IPS DF 6.9 (cell line): ENCODE measurements at regions not wholly inside any gene's neighbourhood (a gene's known extent, or its start where the extent isn't known, plus 50 kb on each side); places are given as distances from the start of the nearest gene placed in this dataset.

ENCODE experiments used
- DNase-seq: peaks from one replicate; pipeline ENCODE4 v3.0.0-alpha.2; 2013; ENCODE audit warnings: low read depth, low spot score
- H3K27ac ChIP-seq: one replicate; pipeline ENCODE4 v1.5.1; 2013; ENCODE audit warnings: low read length, control low read depth
- H3K27me3 ChIP-seq: 2 replicates; pipeline ENCODE4 v1.6.1; 2013; ENCODE audit warnings: mild to moderate bottlenecking, low read length; ENCODE audit not compliant: control insufficient read depth, insufficient read depth
- H3K36me3 ChIP-seq: 2 replicates; pipeline ENCODE4 v1.6.1; 2013; ENCODE audit warnings: low read length; ENCODE audit not compliant: control insufficient read depth, insufficient read depth
- H3K4me1 ChIP-seq: 2 replicates; pipeline ENCODE4 v1.6.1; 2013; ENCODE audit warnings: low read length; ENCODE audit not compliant: control insufficient read depth, insufficient read depth
- H3K4me3 ChIP-seq: 2 replicates; pipeline ENCODE4 v1.5.1; 2013; ENCODE audit warnings: mild to moderate bottlenecking, low read length
- H3K9me3 ChIP-seq: 2 replicates; pipeline ENCODE4 v1.6.1; 2013; ENCODE audit warnings: low read length, inconsistent platforms; ENCODE audit not compliant: control insufficient read depth, insufficient read depth
- WGBS: extraction: QIAGEN DNeasy Blood & Tissue Kit; methylation state at CpG from one replicate; pipeline ENCODE4 v1.1.7; 2013; ENCODE audit warnings: mixed read lengths, missing lambda C conversion rate; ENCODE audit not compliant: insufficient read length, insufficient coverage; 5-methylcytosine and 5-hydroxymethylcytosine counted together

GRCh38 chr15:97567411-97567810 lies 393.1 kb upstream of the ARRDC4 start:
- Histone ChIP-seq H3K36me3 (no peaks in the 10 kb centered on the region), H3K27me3 (no peaks in the 10 kb centered on the region), H3K9me3 (no peaks in the 10 kb centered on the region), H3K4me3 (no peak overlapping the region), H3K4me1 (no peaks in the 10 kb centered on the region), H3K27ac (no peak overlapping the region)
- no peak for DNase-seq
- no CpG with 5 or more reads among the region's 1 CpG for WGBS

- Histone ChIP-seq H3K36me3 (no peaks in the 10 kb centered on the region), H3K27ac (no peak overlapping the region), H3K4me1 (no peaks in the 10 kb centered on the region), H3K27me3 (no peaks in the 10 kb centered on the region), H3K4me3 (no peak overlapping the region), H3K9me3 (no peaks in the 10 kb centered on the region)
- WGBS = no CpG with 5 or more reads among the region's 5 CpGs
- DNase-seq = no peak
Measured at GRCh38 chr15:97576929-97577645, 383.4 kb upstream of the ARRDC4 start.

GRCh38 chr15:97585408-97585807 lies 375.1 kb upstream of the ARRDC4 start:
- no CpG with 5 or more reads among the region's 10 CpGs for WGBS
- H3K9me3 ChIP-seq = no peaks in the 10 kb centered on the region
- no peaks in the 10 kb centered on the region for H3K4me1 ChIP-seq
- no peak for DNase-seq
- H3K27me3 ChIP-seq = no peaks in the 10 kb centered on the region
- H3K4me3 ChIP-seq = no peak overlapping the region
- no peaks in the 10 kb centered on the region for H3K36me3 ChIP-seq
- H3K27ac ChIP-seq = no peak overlapping the region

GRCh38 chr15:97592778-97593177 lies 367.7 kb upstream of the ARRDC4 start:
- no peak overlapping the region for H3K4me3 ChIP-seq
- no peak overlapping the region for H3K27ac ChIP-seq
- H3K9me3 ChIP-seq = no peaks in the 10 kb centered on the region
- H3K36me3 ChIP-seq = no peaks in the 10 kb centered on the region
- WGBS = no CpG with 5 or more reads among the region's 4 CpGs
- H3K4me1 ChIP-seq = no peaks in the 10 kb centered on the region
- no peak for DNase-seq
- no peaks in the 10 kb centered on the region for H3K27me3 ChIP-seq

GRCh38 chr15:97597801-97598200 lies 362.7 kb upstream of the ARRDC4 start:
- no peaks in the 10 kb centered on the region for H3K4me1 ChIP-seq
- no peaks in the 10 kb centered on the region for H3K36me3 ChIP-seq
- no peak overlapping the region for H3K4me3 ChIP-seq
- DNase-seq = no peak
- no peak overlapping the region for H3K27ac ChIP-seq
- no peaks in the 10 kb centered on the region for H3K9me3 ChIP-seq
- no peaks in the 10 kb centered on the region for H3K27me3 ChIP-seq
- no CpG with 5 or more reads among the region's 5 CpGs for WGBS

- Histone ChIP-seq H3K4me3 (no peak overlapping the region), H3K27ac (no peak overlapping the region), H3K36me3 (no peaks in the 10 kb centered on the region), H3K9me3 (no peaks in the 10 kb centered on the region), H3K4me1 (no peaks in the 10 kb centered on the region), H3K27me3 (no peaks in the 10 kb centered on the region)
- DNase-seq = no peak
- no CpG with 5 or more reads among the region's 6 CpGs for WGBS
Measured at GRCh38 chr15:97598353-97598798, 362.1 kb upstream of the ARRDC4 start.

- no CpG with 5 or more reads among the region's 5 CpGs for WGBS
- no peak overlapping the region for H3K4me3 ChIP-seq
- H3K36me3 ChIP-seq = no peaks in the 10 kb centered on the region
- no peak overlapping the region for H3K27ac ChIP-seq
- H3K9me3 ChIP-seq = no peaks in the 10 kb centered on the region
- H3K4me1 ChIP-seq = no peaks in the 10 kb centered on the region
- DNase-seq = no peak
- H3K27me3 ChIP-seq = no peaks in the 10 kb centered on the region
Measured at GRCh38 chr15:97600190-97600589, 360.3 kb upstream of the ARRDC4 start.

GRCh38 chr15:97604677-97605076 lies 355.8 kb upstream of the ARRDC4 start:
- Histone ChIP-seq H3K4me1 (no peaks in the 10 kb centered on the region), H3K9me3 (no peaks in the 10 kb centered on the region), H3K4me3 (no peak overlapping the region), H3K27ac (no peak overlapping the region), H3K36me3 (no peaks in the 10 kb centered on the region), H3K27me3 (no peaks in the 10 kb centered on the region)
- no CpG with 5 or more reads among the region's 2 CpGs for WGBS
- DNase-seq = no peak

- no peak overlapping the region for H3K27ac ChIP-seq
- WGBS = no CpG with 5 or more reads among the region's 1 CpG
- no peak overlapping the region for H3K4me3 ChIP-seq
- H3K9me3 ChIP-seq = no peaks in the 10 kb centered on the region
- no peaks in the 10 kb centered on the region for H3K27me3 ChIP-seq
- DNase-seq = no peak
- H3K4me1 ChIP-seq = no peaks in the 10 kb centered on the region
- H3K36me3 ChIP-seq = no peaks in the 10 kb centered on the region
Measured at GRCh38 chr15:97615114-97615513, 345.4 kb upstream of the ARRDC4 start.

- no peaks in the 10 kb centered on the region for H3K36me3 ChIP-seq
- no peak overlapping the region for H3K27ac ChIP-seq
- no peaks in the 10 kb centered on the region for H3K4me1 ChIP-seq
- no peak overlapping the region for H3K4me3 ChIP-seq
- DNase-seq = no peak
- no peaks in the 10 kb centered on the region for H3K9me3 ChIP-seq
- WGBS = no CpG with 5 or more reads among the region's 3 CpGs
- H3K27me3 ChIP-seq = no peaks in the 10 kb centered on the region
Measured at GRCh38 chr15:97623091-97623661, 337.3 kb upstream of the ARRDC4 start.

- no CpG with 5 or more reads among the region's 1 CpG for WGBS
- H3K9me3 ChIP-seq = no peaks in the 10 kb centered on the region
- no peaks in the 10 kb centered on the region for H3K4me1 ChIP-seq
- H3K27me3 ChIP-seq = no peaks in the 10 kb centered on the region
- no peak overlapping the region for H3K4me3 ChIP-seq
- no peak overlapping the region for H3K27ac ChIP-seq
- no peaks in the 10 kb centered on the region for H3K36me3 ChIP-seq
- DNase-seq = no peak
Measured at GRCh38 chr15:97627634-97628033, 332.9 kb upstream of the ARRDC4 start.
